BE2C (cell line): ENCODE measurements at regions not wholly inside any gene's neighbourhood (a gene's known extent, or its start where the extent isn't known, plus 50 kb on each side); places are given as distances from the start of the nearest gene placed in this dataset.
A peak's percentile ranks its signal among the peaks of the same experiment; 100 is the strongest.

Experiments used
- DNase-seq: peaks from one replicate; pipeline ENCODE4 v3.0.0-alpha.2; 2020
- H3K27me3 ChIP-seq: fragments of 250-450 bp; sonication (Bioruptor Pico); 2 replicates; pipeline ENCODE4 v1.5.1; 2020; ENCODE audit warnings: mild to moderate bottlenecking
- H3K36me3 ChIP-seq: fragments of 250-450 bp; sonication (Bioruptor Pico); 2 replicates; pipeline ENCODE4 v1.5.1; 2020; ENCODE audit warnings: mild to moderate bottlenecking
- H3K4me1 ChIP-seq: fragments of 250-450 bp; sonication (Bioruptor Pico); 2 replicates; pipeline ENCODE4 v1.5.1; 2020
- H3K4me3 ChIP-seq: 2 replicates; pipeline ENCODE4 v1.5.1; 2011; ENCODE audit warnings: low read depth, low read length
- H3K9me3 ChIP-seq: fragments of 250-450 bp; sonication (Bioruptor Pico); 2 replicates; pipeline ENCODE4 v1.5.1; 2020
- CTCF ChIP-seq: IDR thresholded peaks from 2 replicates; pipeline ENCODE4 v1.5.1; 2012; ENCODE audit warnings: mild to moderate bottlenecking, low read depth, low read length

- Histone ChIP-seq H3K27me3 (no peaks in the 10 kb centered on the region), H3K4me3 (no peak overlapping the region), H3K36me3 (no peaks in the 10 kb centered on the region), H3K9me3 (no peaks in the 10 kb centered on the region), H3K4me1 (peaks cover 6% of the 10 kb centered on the region)
- no peak for DNase-seq
- no peak for TF ChIP-seq CTCF
Observed at GRCh38 chr1:234909307-234909810, 219.3 kb downstream of the TOMM20 start.

- no peaks in the 10 kb centered on the region for H3K27me3 ChIP-seq
- peaks cover 6% of the 10 kb centered on the region for H3K4me1 ChIP-seq
- H3K9me3 ChIP-seq: no peaks in the 10 kb centered on the region
- DNase-seq: no peak
- TF ChIP-seq CTCF: no peak
- H3K36me3 ChIP-seq: no peaks in the 10 kb centered on the region
- H3K4me3 ChIP-seq: no peak overlapping the region
Observed at GRCh38 chr1:234908571-234908970, 220.1 kb downstream of the TOMM20 start.

- peaks cover 6% of the 10 kb centered on the region for H3K4me1 ChIP-seq
- no peak overlapping the region for H3K4me3 ChIP-seq
- no peaks in the 10 kb centered on the region for H3K36me3 ChIP-seq
- no peaks in the 10 kb centered on the region for H3K9me3 ChIP-seq
- no peaks in the 10 kb centered on the region for H3K27me3 ChIP-seq
- peak; percentile 32 for DNase-seq
- no peak for TF ChIP-seq CTCF
Observed at GRCh38 chr1:234907940-234908405, 220.7 kb downstream of the TOMM20 start.

GRCh38 chr1:234907208-234907939 is 221.3 kb downstream of the TOMM20 start:
- H3K36me3 ChIP-seq: no peaks in the 10 kb centered on the region
- no peaks in the 10 kb centered on the region for H3K27me3 ChIP-seq
- DNase-seq: no peak
- H3K4me1 ChIP-seq: peaks cover 6% of the 10 kb centered on the region
- no peak for TF ChIP-seq CTCF
- H3K4me3 ChIP-seq: no peak overlapping the region
- H3K9me3 ChIP-seq: no peaks in the 10 kb centered on the region

GRCh38 chr1:234906654-234907053 is 222.0 kb downstream of the TOMM20 start:
- H3K27me3 ChIP-seq: no peaks in the 10 kb centered on the region
- DNase-seq: no peak
- H3K36me3 ChIP-seq: no peaks in the 10 kb centered on the region
- TF ChIP-seq CTCF: no peak
- H3K4me1 ChIP-seq: peaks cover 6% of the 10 kb centered on the region
- H3K4me3 ChIP-seq: no peak overlapping the region
- no peaks in the 10 kb centered on the region for H3K9me3 ChIP-seq
